ENCODE measurements at regions not wholly inside any gene's neighbourhood (a gene's known extent, or its start where the extent isn't known, plus 50 kb on each side); places are given as distances from the start of the nearest gene placed in this dataset.

GRCh38 chr10:36251068-36251467, 609.0 kb upstream of the FZD8 start:
- no peak for DNase-seq
- Mint-ChIP-seq H3K27ac (no peak overlapping the region), H3K36me3 (no peaks in the 10 kb centered on the region), H3K4me1 (ENCODE audit: low read depth) (no peaks in the 10 kb centered on the region), H3K4me3 (no peak overlapping the region), H3K27me3 (no peaks in the 10 kb centered on the region), H3K9me3 (peaks cover 11% of the 10 kb centered on the region)
- ChIA-PET CTCF (no interaction called here), POLR2A (no interaction called here)
- intact Hi-C loops (cut with micrococcal nuclease), result no loop called here

DNA sequence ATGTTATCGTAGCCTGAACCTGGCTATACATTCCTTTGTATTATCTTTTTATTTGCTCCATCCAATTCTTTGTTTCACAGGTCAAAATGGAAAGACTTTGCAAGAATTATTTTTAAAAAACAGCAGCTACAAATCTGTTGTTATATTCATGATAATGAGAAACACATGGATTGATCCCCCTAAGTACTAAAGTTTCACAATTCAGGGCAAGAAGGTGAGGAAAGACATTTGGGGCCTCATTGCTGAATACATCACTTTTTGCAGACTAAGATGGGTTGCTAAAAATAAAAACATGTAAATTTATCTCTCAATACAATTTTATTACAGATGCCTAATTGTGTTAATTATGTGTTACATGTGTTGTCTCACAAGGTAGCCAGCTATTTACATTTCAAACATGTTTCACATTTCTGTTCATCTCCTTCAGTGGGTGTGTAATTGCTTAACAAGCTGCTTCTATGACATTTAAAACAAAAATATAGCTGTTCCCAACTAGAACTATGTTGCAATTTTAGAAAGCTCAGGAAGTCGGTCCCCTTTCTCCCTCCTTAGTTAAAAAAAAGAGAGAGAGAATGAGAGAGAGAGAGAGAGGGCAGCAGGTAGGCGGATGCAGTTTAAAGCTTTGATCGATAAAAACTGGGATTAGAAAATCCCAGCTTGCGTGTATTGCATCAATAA, 606.3 kb upstream of the FZD8 start:
- H3K9me3 Mint-ChIP-seq, result peaks cover 17% of the 10 kb centered on the region
- H3K36me3 Mint-ChIP-seq, result no peaks in the 10 kb centered on the region
- no peak overlapping the region for H3K4me3 Mint-ChIP-seq
- no peak for DNase-seq
- ChIA-PET CTCF (no interaction called here), POLR2A (no interaction called here)
- no peaks in the 10 kb centered on the region for H3K27me3 Mint-ChIP-seq
- intact Hi-C loops (cut with micrococcal nuclease), result no loop called here
- H3K27ac Mint-ChIP-seq, result no peak overlapping the region
- H3K4me1 Mint-ChIP-seq (ENCODE audit: low read depth), result no peaks in the 10 kb centered on the region

- ChIA-PET CTCF (no interaction called here), POLR2A (no interaction called here)
- DNase-seq, result no peak
- no peak overlapping the region for H3K27ac Mint-ChIP-seq
- no peaks in the 10 kb centered on the region for H3K36me3 Mint-ChIP-seq
- intact Hi-C loops (cut with micrococcal nuclease), result no loop called here
- no peaks in the 10 kb centered on the region for H3K4me1 Mint-ChIP-seq (ENCODE audit: low read depth)
- no peak overlapping the region for H3K4me3 Mint-ChIP-seq
- peaks cover 21% of the 10 kb centered on the region for H3K9me3 Mint-ChIP-seq
- H3K27me3 Mint-ChIP-seq, result no peaks in the 10 kb centered on the region
These were observed 605.4 kb upstream of the FZD8 start for GRCh38 chr10:36247478-36247877.

DNA sequence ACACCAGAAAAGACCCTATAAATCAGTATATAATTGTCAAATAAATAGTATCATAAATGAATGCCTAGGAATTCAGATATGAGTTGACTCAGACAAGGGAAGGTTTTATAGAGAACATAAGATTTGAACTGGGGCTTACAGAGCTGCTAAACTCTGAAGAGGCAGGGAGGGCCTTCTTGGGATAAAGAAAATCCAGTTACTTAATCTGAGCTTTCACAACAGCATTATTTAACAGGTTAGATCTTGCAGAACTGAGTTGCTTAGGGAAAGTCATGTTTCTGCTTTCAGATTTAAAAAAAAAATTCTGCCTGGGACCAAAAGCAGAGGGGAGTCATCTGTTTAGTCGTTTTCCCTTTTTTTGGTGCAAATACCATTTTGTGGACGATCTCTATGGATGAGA, 594.8 kb upstream of the FZD8 start:
- ChIA-PET CTCF (no interaction called here), POLR2A (no interaction called here)
- no peak for DNase-seq
- Mint-ChIP-seq H3K4me1 (ENCODE audit: low read depth) (no peaks in the 10 kb centered on the region), H3K4me3 (no peak overlapping the region), H3K27ac (no peak overlapping the region), H3K36me3 (no peaks in the 10 kb centered on the region), H3K27me3 (no peaks in the 10 kb centered on the region), H3K9me3 (peaks cover 25% of the 10 kb centered on the region)
- intact Hi-C loops (cut with micrococcal nuclease), result no loop called here

GRCh38 chr10:36236341-36236740, 594.2 kb upstream of the FZD8 start:
- intact Hi-C loops (cut with micrococcal nuclease), result no loop called here
- no peak for DNase-seq
- H3K36me3 Mint-ChIP-seq, result no peaks in the 10 kb centered on the region
- no peak overlapping the region for H3K4me3 Mint-ChIP-seq
- H3K27me3 Mint-ChIP-seq, result no peaks in the 10 kb centered on the region
- ChIA-PET POLR2A (no interaction called here), CTCF (no interaction called here)
- peaks cover 24% of the 10 kb centered on the region for H3K9me3 Mint-ChIP-seq
- H3K27ac Mint-ChIP-seq, result no peak overlapping the region
- H3K4me1 Mint-ChIP-seq (ENCODE audit: low read depth), result no peaks in the 10 kb centered on the region

DNA sequence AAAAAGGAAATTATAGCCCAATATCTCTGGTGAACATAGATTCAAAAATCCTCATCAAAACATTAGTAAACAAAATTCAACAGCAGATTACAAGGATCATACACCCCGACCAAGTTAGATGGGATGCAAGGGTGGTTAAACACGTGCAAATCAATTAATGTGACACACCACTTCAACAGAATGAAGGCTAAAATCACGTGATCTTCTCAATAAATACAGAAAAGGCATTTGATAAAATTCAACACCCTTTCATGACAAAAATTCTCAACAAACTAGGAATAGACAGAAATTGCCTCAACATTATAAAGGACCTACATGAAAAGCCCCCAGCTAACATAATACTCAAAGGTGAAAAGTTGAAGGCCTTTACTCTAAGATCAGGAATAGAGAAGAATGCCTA, 590.8 kb upstream of the FZD8 start:
- ChIA-PET POLR2A (no interaction called here), CTCF (no interaction called here)
- DNase-seq, result no peak
- Mint-ChIP-seq H3K9me3 (peaks cover 10% of the 10 kb centered on the region), H3K27ac (no peak overlapping the region), H3K36me3 (no peaks in the 10 kb centered on the region), H3K4me3 (no peak overlapping the region), H3K4me1 (ENCODE audit: low read depth) (no peaks in the 10 kb centered on the region), H3K27me3 (no peaks in the 10 kb centered on the region)
- intact Hi-C loops (cut with micrococcal nuclease), result no loop called here

GRCh38 chr10:36224431-36224985, 582.4 kb upstream of the FZD8 start:
- DNase-seq, result no peak
- Mint-ChIP-seq H3K27me3 (no peaks in the 10 kb centered on the region), H3K9me3 (peaks cover 7% of the 10 kb centered on the region), H3K27ac (no peak overlapping the region), H3K4me1 (ENCODE audit: low read depth) (no peaks in the 10 kb centered on the region), H3K36me3 (no peaks in the 10 kb centered on the region), H3K4me3 (no peak overlapping the region)
- ChIA-PET POLR2A (no interaction called here), CTCF (no interaction called here)
- intact Hi-C loops (cut with micrococcal nuclease), result no loop called here

DNA sequence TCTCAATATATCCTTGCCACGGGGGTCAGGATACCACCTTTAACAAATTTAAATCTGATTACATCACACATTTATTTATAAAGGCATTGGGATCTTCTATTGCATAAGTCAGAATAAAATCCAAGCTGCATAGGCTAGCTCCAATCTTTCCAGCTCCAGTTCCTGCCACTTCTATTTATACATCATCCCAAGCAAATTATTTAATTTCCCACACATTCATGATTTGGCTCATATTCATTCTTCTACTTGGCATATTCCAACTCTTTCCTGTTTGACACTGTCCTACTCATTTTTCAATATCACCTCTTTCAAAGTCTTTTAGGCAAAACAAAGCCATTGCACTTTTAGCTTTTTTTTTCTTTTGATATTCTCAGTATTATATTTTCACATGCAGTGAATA, 579.0 kb upstream of the FZD8 start:
- intact Hi-C loops (cut with micrococcal nuclease), result no loop called here

DNA sequence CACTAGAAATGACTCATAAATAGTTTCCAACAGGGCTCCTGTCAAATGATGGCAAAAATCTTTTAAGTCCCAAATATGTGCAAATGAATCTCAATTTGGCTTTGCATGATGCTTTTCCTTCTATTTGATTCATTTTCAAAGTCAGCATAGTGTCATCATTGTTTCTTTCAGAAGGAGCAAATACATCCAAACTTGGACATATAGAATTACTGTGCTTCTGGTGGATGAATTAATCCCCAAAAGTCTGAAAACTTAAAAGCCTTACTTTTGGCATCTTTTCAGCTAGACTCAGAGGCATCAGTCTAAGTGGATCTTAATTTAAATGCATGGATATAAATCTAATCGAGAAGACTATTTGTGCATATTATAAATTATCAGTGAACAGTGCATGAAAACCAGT, 578.1 kb upstream of the FZD8 start:
- Mint-ChIP-seq H3K4me1 (ENCODE audit: low read depth) (no peaks in the 10 kb centered on the region), H3K4me3 (no peak overlapping the region), H3K9me3 (peaks cover 7% of the 10 kb centered on the region), H3K27ac (no peak overlapping the region), H3K27me3 (no peaks in the 10 kb centered on the region), H3K36me3 (no peaks in the 10 kb centered on the region)
- no peak for DNase-seq
- intact Hi-C loops (cut with micrococcal nuclease), result no loop called here
- ChIA-PET POLR2A (no interaction called here), CTCF (no interaction called here)

More for the DNA sequence above, 579.0 kb upstream of the FZD8 start:
- no peak for DNase-seq
- Mint-ChIP-seq H3K36me3 (no peaks in the 10 kb centered on the region), H3K9me3 (peaks cover 7% of the 10 kb centered on the region), H3K27me3 (no peaks in the 10 kb centered on the region), H3K4me3 (no peak overlapping the region), H3K4me1 (ENCODE audit: low read depth) (no peaks in the 10 kb centered on the region), H3K27ac (no peak overlapping the region)
- ChIA-PET POLR2A (no interaction called here), CTCF (no interaction called here)

- POLR2A ChIA-PET, result no interaction called here
- H3K36me3 Mint-ChIP-seq, result no peaks in the 10 kb centered on the region
- intact Hi-C loops (cut with micrococcal nuclease), result no loop called here
These were observed 569.8 kb upstream of the FZD8 start for GRCh38 chr10:36211856-36212255.

GRCh38 chr10:36209480-36209879, 567.4 kb upstream of the FZD8 start:
- H3K36me3 Mint-ChIP-seq, result no peaks in the 10 kb centered on the region
- ChIA-PET POLR2A (no interaction called here), CTCF (no interaction called here)
- peaks cover 2% of the 10 kb centered on the region for H3K9me3 Mint-ChIP-seq
- no peaks in the 10 kb centered on the region for H3K4me1 Mint-ChIP-seq (ENCODE audit: low read depth)
- H3K27me3 Mint-ChIP-seq, result no peaks in the 10 kb centered on the region
- DNase-seq, result no peak
- no peak overlapping the region for H3K4me3 Mint-ChIP-seq
- no peak overlapping the region for H3K27ac Mint-ChIP-seq
- intact Hi-C loops (cut with micrococcal nuclease), result no loop called here

More at GRCh38 chr10:36211856-36212255, 569.8 kb upstream of the FZD8 start:
- no peak overlapping the region for H3K27ac Mint-ChIP-seq
- no peaks in the 10 kb centered on the region for H3K27me3 Mint-ChIP-seq
- peaks cover 2% of the 10 kb centered on the region for H3K9me3 Mint-ChIP-seq
- CTCF ChIA-PET, result no interaction called here
- H3K4me3 Mint-ChIP-seq, result no peak overlapping the region
- no peaks in the 10 kb centered on the region for H3K4me1 Mint-ChIP-seq (ENCODE audit: low read depth)
- DNase-seq, result no peak

DNA sequence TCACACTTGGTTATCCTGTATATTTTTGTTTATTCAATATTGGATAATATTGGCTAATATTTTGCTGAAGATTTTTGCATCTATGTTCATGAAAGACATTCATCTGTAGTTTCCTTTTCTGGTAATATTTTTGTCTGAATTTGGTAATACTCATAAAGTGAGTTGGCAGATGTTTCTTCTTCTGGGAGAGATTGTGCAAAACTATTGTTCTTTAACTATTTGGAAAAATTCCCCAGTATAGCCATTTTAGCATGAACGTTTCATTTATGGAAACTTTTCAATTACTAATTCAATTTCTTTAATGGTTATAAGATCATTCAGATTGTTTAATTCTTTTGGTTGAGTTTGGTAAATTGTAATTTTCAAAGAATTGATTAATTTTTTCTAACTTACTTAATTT, 560.8 kb upstream of the FZD8 start:
- DNase-seq, result no peak
- H3K4me3 Mint-ChIP-seq, result no peak overlapping the region

GRCh38 chr10:36200577-36200976, 558.5 kb upstream of the FZD8 start:
- DNase-seq, result no peak
- intact Hi-C loops (cut with micrococcal nuclease), result no loop called here
- H3K9me3 Mint-ChIP-seq, result peaks cover 7% of the 10 kb centered on the region
- H3K27ac Mint-ChIP-seq, result no peak overlapping the region
- no peak overlapping the region for H3K4me3 Mint-ChIP-seq
- no peaks in the 10 kb centered on the region for H3K36me3 Mint-ChIP-seq
- POLR2A ChIA-PET, result no interaction called here
- H3K27me3 Mint-ChIP-seq, result no peaks in the 10 kb centered on the region
- CTCF ChIA-PET, result interaction anchor here (0.5 kb wide), 1 partner anchor 220 kb away, joined by 3 read pairs; no protein-coding TSS in a partner anchor
- no peaks in the 10 kb centered on the region for H3K4me1 Mint-ChIP-seq (ENCODE audit: low read depth)

More for the DNA sequence above, 560.8 kb upstream of the FZD8 start:
- CTCF ChIA-PET, result no interaction called here
- intact Hi-C loops (cut with micrococcal nuclease), result no loop called here
- no peaks in the 10 kb centered on the region for H3K36me3 Mint-ChIP-seq
- POLR2A ChIA-PET, result no interaction called here
- H3K27me3 Mint-ChIP-seq, result no peaks in the 10 kb centered on the region
- H3K4me1 Mint-ChIP-seq (ENCODE audit: low read depth), result no peaks in the 10 kb centered on the region
- H3K27ac Mint-ChIP-seq, result no peak overlapping the region
- peaks cover 4% of the 10 kb centered on the region for H3K9me3 Mint-ChIP-seq

Measured in activated CD4-positive, alpha-beta memory T cell treated with anti-CD3 and anti-CD28 coated beads for 36 hours (primary cell).